ENCODE measurements at regions not wholly inside any gene's neighbourhood (a gene's known extent, or its start where the extent isn't known, plus 50 kb on each side); places are given as distances from the start of the nearest gene placed in this dataset.

DNA sequence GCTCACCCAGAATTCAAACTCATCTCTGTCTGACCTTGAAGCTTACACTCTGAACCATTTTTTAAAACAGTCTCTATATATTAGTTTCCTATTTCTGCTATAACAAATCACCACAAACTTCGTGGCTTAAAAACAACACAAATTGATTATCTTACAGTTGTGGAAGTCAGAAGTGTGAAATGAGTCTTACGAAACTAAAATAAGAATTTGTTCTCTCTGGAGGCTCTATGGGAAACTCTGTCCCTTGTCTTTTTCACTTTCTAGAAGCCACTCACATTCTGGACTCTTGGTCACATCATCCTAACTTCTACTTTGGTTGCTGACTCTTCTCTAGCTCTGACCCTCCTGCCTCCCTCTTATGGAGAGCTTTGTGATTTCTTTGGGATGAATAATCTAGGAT, 429.3 kb upstream of the THBS1 start:
- TF ChIP-seq SPI1 (IDR thresholded peaks at IDR 0.05; ENCODE audit: low read depth, low read length) (no peak), PAX5 (IDR thresholded peaks at IDR 0.05; ENCODE audit: insufficient read depth, low read length, severe bottlenecking) (no peak), POLR2A (IDR thresholded peaks at IDR 0.05; ENCODE audit: low read depth, low read length) (no peak), POU2F2 (IDR thresholded peaks at IDR 0.05; ENCODE audit: low read depth, low read length) (no peak), TAF1 (IDR thresholded peaks at IDR 0.05; ENCODE audit: low read depth, low read length) (no peak), POLR2AphosphoS5 (IDR thresholded peaks at IDR 0.05; ENCODE audit: low read depth, low read length) (no peak)
- DNase-seq (ENCODE audit: insufficient read length, low spot score) (no peak), FAIRE-seq (no peak)

DNA sequence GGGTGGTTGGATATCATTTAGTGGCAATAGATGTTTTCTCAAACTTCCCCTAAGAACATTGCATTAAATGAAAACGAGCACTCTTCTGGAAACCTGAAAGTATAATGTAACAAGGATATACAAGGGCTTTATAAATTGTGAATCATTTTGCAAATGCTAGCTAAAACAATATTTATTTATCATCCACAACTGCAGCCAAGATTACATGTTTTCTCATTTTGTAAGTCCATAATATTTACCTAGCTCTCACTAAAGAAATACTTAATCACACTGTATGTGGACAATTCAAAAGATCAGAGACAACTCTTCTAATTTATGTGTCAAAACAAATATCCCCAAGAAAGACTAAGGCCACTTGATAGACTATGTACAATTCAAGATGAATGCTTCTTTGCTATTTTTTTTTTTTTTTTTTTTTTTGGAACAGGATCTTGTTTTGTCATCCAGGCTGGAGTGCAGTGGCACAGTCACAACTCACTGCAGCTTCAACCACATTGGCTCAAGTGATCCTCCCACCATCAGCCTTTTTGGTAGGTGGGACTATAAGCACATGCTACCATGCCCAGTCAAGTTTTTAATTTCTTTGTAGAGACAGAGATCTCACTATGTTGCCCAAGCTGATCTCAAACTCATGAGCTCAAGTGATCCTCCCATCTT, 427.7 kb upstream of the THBS1 start:
- TF ChIP-seq TAF1 (IDR thresholded peaks at IDR 0.05; ENCODE audit: low read depth, low read length) (no peak), POU2F2 (IDR thresholded peaks at IDR 0.05; ENCODE audit: low read depth, low read length) (no peak), POLR2A (IDR thresholded peaks at IDR 0.05; ENCODE audit: low read depth, low read length) (no peak), PAX5 (IDR thresholded peaks at IDR 0.05; ENCODE audit: insufficient read depth, low read length, severe bottlenecking) (no peak), SPI1 (IDR thresholded peaks at IDR 0.05; ENCODE audit: low read depth, low read length) (no peak), POLR2AphosphoS5 (IDR thresholded peaks at IDR 0.05; ENCODE audit: low read depth, low read length) (no peak)
- DNase-seq (ENCODE audit: insufficient read length, low spot score): no peak
- no peak for FAIRE-seq

DNA sequence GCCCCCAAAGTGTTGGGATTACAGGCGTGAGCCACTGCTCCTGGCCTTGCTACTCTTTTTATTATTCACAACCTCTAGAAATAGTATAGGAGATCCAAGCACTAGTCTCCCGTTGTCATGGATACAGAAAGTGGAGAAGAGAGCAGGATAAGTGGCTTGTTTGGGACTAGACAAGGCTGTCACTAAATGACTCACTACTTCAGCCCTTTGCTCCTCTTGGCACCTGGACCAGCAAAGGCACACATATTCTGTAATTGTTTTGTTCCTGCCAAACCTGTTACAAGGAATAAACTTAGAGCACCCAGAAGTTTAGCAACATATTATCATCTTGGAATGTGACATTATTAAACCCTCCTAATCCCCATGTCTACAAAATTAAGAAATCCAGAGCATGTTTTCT, 427.2 kb upstream of the THBS1 start:
- TF ChIP-seq TAF1 (IDR thresholded peaks at IDR 0.05; ENCODE audit: low read depth, low read length) (no peak), POU2F2 (IDR thresholded peaks at IDR 0.05; ENCODE audit: low read depth, low read length) (no peak), POLR2A (IDR thresholded peaks at IDR 0.05; ENCODE audit: low read depth, low read length) (no peak), PAX5 (IDR thresholded peaks at IDR 0.05; ENCODE audit: insufficient read depth, low read length, severe bottlenecking) (no peak), POLR2AphosphoS5 (IDR thresholded peaks at IDR 0.05; ENCODE audit: low read depth, low read length) (no peak), SPI1 (IDR thresholded peaks at IDR 0.05; ENCODE audit: low read depth, low read length) (no peak)
- DNase-seq (ENCODE audit: insufficient read length, low spot score) (no peak), FAIRE-seq (no peak)

DNA sequence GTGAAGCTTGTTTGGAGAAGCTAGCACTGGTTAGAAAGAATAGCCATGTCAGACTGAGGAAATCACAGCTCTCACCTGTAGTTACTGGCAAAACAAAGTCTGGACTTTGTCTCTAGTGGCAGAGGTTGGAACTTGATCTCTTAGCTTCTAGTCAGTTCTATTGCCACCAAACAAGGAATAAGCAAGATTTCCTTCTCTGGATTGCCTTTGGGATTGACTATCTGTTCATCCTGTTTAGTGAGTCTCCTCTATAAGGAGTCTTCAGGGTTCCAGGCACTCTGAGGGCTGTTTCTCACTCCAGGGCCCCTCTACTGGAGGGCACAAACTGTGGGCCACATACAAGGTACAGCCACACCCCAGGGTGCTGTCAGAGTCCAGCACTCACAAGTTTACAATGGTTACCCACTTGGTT, 426.6 kb upstream of the THBS1 start:
- no peak for TF ChIP-seq PAX5 (IDR thresholded peaks at IDR 0.05; ENCODE audit: insufficient read depth, low read length, severe bottlenecking)
- TF ChIP-seq POU2F2 (IDR thresholded peaks at IDR 0.05; ENCODE audit: low read depth, low read length): no peak
- no peak for TF ChIP-seq SPI1 (IDR thresholded peaks at IDR 0.05; ENCODE audit: low read depth, low read length)
- TF ChIP-seq TAF1 (IDR thresholded peaks at IDR 0.05; ENCODE audit: low read depth, low read length): no peak
- TF ChIP-seq POLR2AphosphoS5 (IDR thresholded peaks at IDR 0.05; ENCODE audit: low read depth, low read length): no peak
- no peak for TF ChIP-seq POLR2A (IDR thresholded peaks at IDR 0.05; ENCODE audit: low read depth, low read length)
- no peak for FAIRE-seq
- no peak for DNase-seq (ENCODE audit: insufficient read length, low spot score)

DNA sequence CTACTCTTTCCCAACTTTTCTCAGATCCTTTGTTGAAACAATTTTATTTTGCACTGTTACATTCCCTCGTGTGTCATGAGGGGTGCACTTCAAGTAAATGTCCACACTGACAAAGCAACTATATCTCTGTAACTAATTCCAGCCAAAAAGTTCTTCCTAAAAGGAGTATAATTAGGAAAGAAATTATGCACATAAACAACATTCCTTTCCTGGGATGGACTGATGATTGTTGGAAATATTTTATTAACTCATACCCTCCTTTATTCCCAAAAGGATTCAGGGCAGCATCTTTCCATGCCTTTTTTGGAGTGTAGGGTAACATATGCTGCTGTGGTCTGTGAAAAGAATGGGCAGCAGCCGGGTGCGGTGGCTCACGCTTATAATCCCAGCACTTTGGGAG, 426.1 kb upstream of the THBS1 start:
- DNase-seq (ENCODE audit: insufficient read length, low spot score) (no peak), FAIRE-seq (no peak)
- no peak for TF ChIP-seq POLR2A (IDR thresholded peaks at IDR 0.05; ENCODE audit: low read depth, low read length)

DNA sequence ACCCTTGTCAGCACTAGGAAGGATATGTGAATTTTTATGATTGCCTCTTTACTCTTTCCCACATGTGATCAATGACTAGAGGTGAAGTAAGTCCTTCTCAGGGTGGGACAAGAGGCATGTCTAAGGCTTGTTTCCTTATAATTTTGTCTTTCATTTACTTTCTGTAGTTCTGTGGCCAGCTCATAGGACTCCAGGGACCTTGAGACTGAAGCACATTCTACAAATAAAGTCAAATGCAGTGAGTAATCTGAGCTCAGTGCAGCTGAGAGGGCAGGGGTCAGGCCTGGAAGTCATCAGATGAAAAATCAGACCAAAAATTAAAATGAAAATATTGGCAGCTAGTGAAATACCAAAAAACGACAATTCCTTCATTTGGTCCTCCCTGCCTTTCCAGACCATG, 424.7 kb upstream of the THBS1 start:
- TF ChIP-seq TAF1 (IDR thresholded peaks at IDR 0.05; ENCODE audit: low read depth, low read length) (no peak), POLR2AphosphoS5 (IDR thresholded peaks at IDR 0.05; ENCODE audit: low read depth, low read length) (no peak)
- no peak for FAIRE-seq
- DNase-seq (ENCODE audit: insufficient read length, low spot score): no peak

DNA sequence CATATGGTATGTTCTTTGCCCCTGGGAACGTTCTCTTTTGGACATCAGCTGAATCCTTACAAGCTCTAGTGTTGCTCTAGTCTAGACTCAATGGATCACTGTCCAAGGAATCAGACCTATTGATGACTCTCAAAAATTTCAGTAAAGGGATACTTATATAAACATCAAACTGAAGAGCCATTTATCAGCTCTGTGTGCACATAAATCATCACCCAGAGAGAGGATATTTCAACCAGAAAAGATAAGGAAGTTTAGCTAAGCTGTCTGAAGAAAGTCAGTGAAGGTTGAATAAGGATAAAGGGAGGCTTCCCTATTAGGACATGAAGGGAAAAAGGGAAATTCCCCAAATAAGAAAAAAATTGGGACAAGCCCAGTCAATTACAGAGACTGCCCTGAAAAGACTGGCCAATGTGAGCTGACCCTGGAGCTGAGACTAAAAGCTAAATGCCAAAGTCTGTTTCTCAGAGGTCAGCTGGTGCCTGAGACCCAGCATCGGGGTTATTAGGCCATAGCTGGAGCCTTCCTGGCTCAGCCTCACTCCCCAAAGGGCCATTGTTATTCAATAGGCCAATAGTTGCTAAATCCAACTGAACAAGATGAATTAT, 424.1 kb upstream of the THBS1 start:
- DNase-seq (ENCODE audit: insufficient read length, low spot score): no peak
- FAIRE-seq: no peak
- TF ChIP-seq POLR2A (IDR thresholded peaks at IDR 0.05; ENCODE audit: low read depth, low read length) (no peak), POU2F2 (IDR thresholded peaks at IDR 0.05; ENCODE audit: low read depth, low read length) (no peak), PAX5 (IDR thresholded peaks at IDR 0.05; ENCODE audit: insufficient read depth, low read length, severe bottlenecking) (no peak), SPI1 (IDR thresholded peaks at IDR 0.05; ENCODE audit: low read depth, low read length) (no peak), TAF1 (IDR thresholded peaks at IDR 0.05; ENCODE audit: low read depth, low read length) (no peak)

DNA sequence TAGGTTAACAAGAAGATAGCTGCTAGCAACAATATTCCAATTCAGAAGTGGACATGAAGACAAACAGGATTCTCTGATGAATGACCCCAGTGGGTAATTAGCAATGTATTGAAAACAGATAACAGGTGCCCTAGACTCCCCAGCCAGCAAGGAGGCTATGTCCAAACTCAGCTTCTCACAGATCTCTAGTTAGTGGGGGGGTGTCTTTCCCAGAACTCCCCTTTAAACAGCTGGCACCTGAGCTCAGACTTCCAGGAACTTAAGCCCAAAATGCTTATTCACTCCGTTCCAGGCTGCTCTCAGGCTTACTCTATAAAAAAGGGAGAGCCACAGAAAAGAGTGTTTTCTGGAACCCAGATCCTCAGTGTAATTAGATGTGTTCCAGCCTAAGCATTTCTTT, 423.0 kb upstream of the THBS1 start:
- no peak for FAIRE-seq
- TF ChIP-seq POLR2AphosphoS5 (IDR thresholded peaks at IDR 0.05; ENCODE audit: low read depth, low read length) (no peak), POLR2A (IDR thresholded peaks at IDR 0.05; ENCODE audit: low read depth, low read length) (no peak), SPI1 (IDR thresholded peaks at IDR 0.05; ENCODE audit: low read depth, low read length) (no peak), PAX5 (IDR thresholded peaks at IDR 0.05; ENCODE audit: insufficient read depth, low read length, severe bottlenecking) (no peak), TAF1 (IDR thresholded peaks at IDR 0.05; ENCODE audit: low read depth, low read length) (no peak), POU2F2 (IDR thresholded peaks at IDR 0.05; ENCODE audit: low read depth, low read length) (no peak)

DNA sequence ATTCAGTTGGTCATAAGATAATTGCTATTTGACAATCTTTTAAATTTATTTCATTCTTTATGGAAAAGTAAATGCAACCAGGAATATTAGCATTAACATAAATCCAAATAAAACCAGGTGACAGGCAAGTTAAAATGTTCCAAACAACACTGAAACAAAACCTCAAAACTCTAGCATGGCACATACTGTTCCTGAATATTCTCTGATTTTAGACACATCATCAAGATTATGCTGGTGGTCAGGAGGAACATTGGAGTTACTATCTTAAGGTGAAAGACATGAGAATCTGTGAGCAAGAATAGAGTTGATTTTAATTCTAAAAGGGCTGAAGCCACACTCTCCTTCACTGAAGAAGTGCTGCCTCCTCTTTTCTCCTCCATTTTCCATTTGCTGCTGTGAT, 421.0 kb upstream of the THBS1 start:
- no peak for TF ChIP-seq SPI1 (IDR thresholded peaks at IDR 0.05; ENCODE audit: low read depth, low read length)
- no peak for TF ChIP-seq TAF1 (IDR thresholded peaks at IDR 0.05; ENCODE audit: low read depth, low read length)
- TF ChIP-seq POLR2AphosphoS5 (IDR thresholded peaks at IDR 0.05; ENCODE audit: low read depth, low read length): no peak
- no peak for TF ChIP-seq POLR2A (IDR thresholded peaks at IDR 0.05; ENCODE audit: low read depth, low read length)
- no peak for TF ChIP-seq PAX5 (IDR thresholded peaks at IDR 0.05; ENCODE audit: insufficient read depth, low read length, severe bottlenecking)
- TF ChIP-seq POU2F2 (IDR thresholded peaks at IDR 0.05; ENCODE audit: low read depth, low read length): no peak
- DNase-seq (ENCODE audit: insufficient read length, low spot score) (no peak), FAIRE-seq (no peak)

More for the DNA sequence above, 423.0 kb upstream of the THBS1 start:
- DNase-seq (ENCODE audit: insufficient read length, low spot score): no peak

DNA sequence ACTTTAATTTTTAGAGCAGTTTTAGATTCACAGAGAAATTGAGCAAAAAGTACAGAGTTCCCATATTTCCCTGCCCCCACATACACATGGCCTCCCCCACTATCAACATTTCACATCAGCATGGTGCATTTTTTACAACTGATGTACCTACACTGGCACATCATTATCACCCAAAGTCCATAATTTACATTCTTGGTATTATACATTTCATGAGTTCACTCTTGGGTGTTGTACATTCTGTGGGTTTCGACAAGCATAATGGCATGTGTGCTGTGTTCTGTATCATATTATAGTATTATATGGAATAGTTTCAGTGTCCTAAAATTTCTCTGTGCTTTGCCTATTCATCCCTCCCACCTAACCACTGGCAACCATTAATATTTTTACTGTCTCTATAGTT, 419.8 kb upstream of the THBS1 start:
- DNase-seq (ENCODE audit: insufficient read length, low spot score): no peak

More for the DNA sequence above, 419.8 kb upstream of the THBS1 start:
- no peak for FAIRE-seq
- TF ChIP-seq POLR2AphosphoS5 (IDR thresholded peaks at IDR 0.05; ENCODE audit: low read depth, low read length) (no peak), POLR2A (IDR thresholded peaks at IDR 0.05; ENCODE audit: low read depth, low read length) (no peak), POU2F2 (IDR thresholded peaks at IDR 0.05; ENCODE audit: low read depth, low read length) (no peak), SPI1 (IDR thresholded peaks at IDR 0.05; ENCODE audit: low read depth, low read length) (no peak), PAX5 (IDR thresholded peaks at IDR 0.05; ENCODE audit: insufficient read depth, low read length, severe bottlenecking) (no peak), TAF1 (IDR thresholded peaks at IDR 0.05; ENCODE audit: low read depth, low read length) (no peak)
